ENCODE measurements at regions not wholly inside any gene's neighbourhood (a gene's known extent, or its start where the extent isn't known, plus 50 kb on each side); places are given as distances from the start of the nearest gene placed in this dataset.
"Not testable (repeated sequence)": the region's sequence is repeated elsewhere in the genome, so short reads cannot be mapped to it uniquely, and the experiment has no call there.

- TF ChIP-seq POLR2A (IDR thresholded peaks at IDR 0.05; ENCODE audit: low read length); GATA1 (IDR thresholded peaks at IDR 0.05; ENCODE audit: low read depth, low read length): not testable (repeated sequence)
Observed at GRCh38 chr3:74178664-74179063, 435.8 kb downstream of the CNTN3 start.
